ENCODE measurements at regions not wholly inside any gene's neighbourhood (a gene's known extent, or its start where the extent isn't known, plus 50 kb on each side); places are given as distances from the start of the nearest gene placed in this dataset.
"Not testable (repeated sequence)": the region's sequence is repeated elsewhere in the genome, so short reads cannot be mapped to it uniquely, and the experiment has no call there.

GRCh38 chr19:20292520-20292919 lies 125.5 kb downstream of the ZNF486 start:
- not testable (repeated sequence) for DNase-seq (ENCODE audit: low read depth)

GRCh38 chr19:20289186-20289585 lies 122.2 kb downstream of the ZNF486 start:
- DNase-seq (ENCODE audit: low read depth), result no peak

- no peak for DNase-seq (ENCODE audit: low read depth)
Measured at GRCh38 chr19:20287070-20287469, 120.1 kb downstream of the ZNF486 start.

- DNase-seq (ENCODE audit: low read depth), result not testable (repeated sequence)
Measured at GRCh38 chr19:20285876-20286275, 118.9 kb downstream of the ZNF486 start.

GRCh38 chr19:20279516-20279915 lies 112.5 kb downstream of the ZNF486 start:
- no peak for DNase-seq (ENCODE audit: low read depth)

GRCh38 chr19:20278342-20278741 lies 111.3 kb downstream of the ZNF486 start:
- no peak for DNase-seq (ENCODE audit: low read depth)

- DNase-seq (ENCODE audit: low read depth), result not testable (repeated sequence)
Measured at GRCh38 chr19:20276732-20277082, 109.7 kb downstream of the ZNF486 start.

GRCh38 chr19:20276011-20276731 lies 109.2 kb downstream of the ZNF486 start:
- no peak for DNase-seq (ENCODE audit: low read depth)

GRCh38 chr19:20273951-20274570 lies 107.0 kb downstream of the ZNF486 start:
- DNase-seq (ENCODE audit: low read depth), result no peak

- DNase-seq (ENCODE audit: low read depth), result no peak
Measured at GRCh38 chr19:20273376-20273775, 106.4 kb downstream of the ZNF486 start.

- not testable (repeated sequence) for DNase-seq (ENCODE audit: low read depth)
Measured at GRCh38 chr19:20272627-20273010, 105.6 kb downstream of the ZNF486 start.

GRCh38 chr19:20271927-20272626 lies 105.1 kb downstream of the ZNF486 start:
- DNase-seq (ENCODE audit: low read depth), result not testable (repeated sequence)

- DNase-seq (ENCODE audit: low read depth), result no peak
Measured at GRCh38 chr19:20271215-20271926, 104.4 kb downstream of the ZNF486 start.

- no peak for DNase-seq (ENCODE audit: low read depth)
Measured at GRCh38 chr19:20269461-20269860, 102.4 kb downstream of the ZNF486 start.

GRCh38 chr19:20261513-20261912 lies 94.5 kb downstream of the ZNF486 start:
- not testable (repeated sequence) for DNase-seq (ENCODE audit: low read depth)

- not testable (repeated sequence) for DNase-seq (ENCODE audit: low read depth)
Measured at GRCh38 chr19:20260738-20261137, 93.7 kb downstream of the ZNF486 start.

- no peak for DNase-seq (ENCODE audit: low read depth)
Measured at GRCh38 chr19:20259615-20260014, 92.6 kb downstream of the ZNF486 start.

- DNase-seq (ENCODE audit: low read depth), result no peak
Measured at GRCh38 chr19:20256606-20257005, 89.6 kb downstream of the ZNF486 start.

- no peak for DNase-seq (ENCODE audit: low read depth)
Measured at GRCh38 chr19:20254121-20254520, 87.1 kb downstream of the ZNF486 start.

- no peak for DNase-seq (ENCODE audit: low read depth)
Measured at GRCh38 chr19:20252613-20253012, 85.6 kb downstream of the ZNF486 start.

- no peak for DNase-seq (ENCODE audit: low read depth)
Measured at GRCh38 chr19:20250627-20251026, 83.6 kb downstream of the ZNF486 start.

GRCh38 chr19:20250121-20250520 lies 83.1 kb downstream of the ZNF486 start:
- no peak for DNase-seq (ENCODE audit: low read depth)

Measured in fibroblast of the conjunctiva (primary cell).